OCI-LY7 (cell line): ENCODE measurements at regions not wholly inside any gene's neighbourhood (a gene's known extent, or its start where the extent isn't known, plus 50 kb on each side); places are given as distances from the start of the nearest gene placed in this dataset.

Experiments used
- BruUV-seq: library from RNA; stranded (reverse); fragments of 400-500 nt; replicated peaks from 2 replicates; lab custom pipeline; 2021; lab: Mats Ljungman, UMichigan
- CTCF ChIA-PET: fragments of 300-600 bp; sonication (Branson Sonifier 250); formaldehyde crosslinking; loops from one replicate; lab custom pipeline; 2022; ENCODE audit warnings: antibody characterized with exemption; ENCODE audit not compliant: unreplicated experiment; lab: Charles Lee
- POLR2A ChIA-PET: fragments of 300-600 bp; sonication (Branson Sonifier 250); formaldehyde crosslinking; loops from one replicate; lab custom pipeline; 2022; ENCODE audit warnings: antibody characterized with exemption; lab: Charles Lee
- DNase-seq: peaks from one replicate; pipeline ENCODE4 v3.0.0-alpha.2; 2015; ENCODE audit warnings: low spot score
- H2AFZ ChIP-seq: fragments of 200-600 bp; sonication (generic), shearing (Covaris generic); 2 replicates; pipeline ENCODE4 v1.6.1; 2014; ENCODE audit warnings: mild to moderate bottlenecking, antibody characterized with exemption, low read length, moderate library complexity
- H3K27ac ChIP-seq: fragments of 200-600 bp; sonication (generic); 2 replicates; pipeline ENCODE4 v1.5.1; 2014; ENCODE audit warnings: mixed run types, low read depth, mild to moderate bottlenecking, moderate library complexity, low read length, inconsistent platforms; ENCODE audit not compliant: poor library complexity, severe bottlenecking
- H3K36me3 ChIP-seq: fragments of 200-600 bp; sonication (generic); 2 replicates; pipeline ENCODE4 v1.6.1; 2014; ENCODE audit warnings: mild to moderate bottlenecking, antibody characterized with exemption, low read length, moderate library complexity, mixed read lengths; ENCODE audit not compliant: insufficient read depth
- H3K4me1 ChIP-seq: fragments of 200-600 bp; sonication (generic); 2 replicates; pipeline ENCODE4 v1.5.1; 2014; ENCODE audit warnings: mild to moderate bottlenecking, low read length; ENCODE audit not compliant: insufficient read depth, poor library complexity, severe bottlenecking
- H3K4me2 ChIP-seq: fragments of 200-600 bp; sonication (generic); 2 replicates; pipeline ENCODE4 v1.6.1; 2014; ENCODE audit warnings: mild to moderate bottlenecking, low read length
- H3K4me3 ChIP-seq: fragments of 200-600 bp; sonication (generic); 2 replicates; pipeline ENCODE4 v1.5.1; 2014; ENCODE audit warnings: mild to moderate bottlenecking, low read depth, low read length; ENCODE audit not compliant: poor library complexity, severe bottlenecking
- H3K79me2 ChIP-seq: fragments of 200-600 bp; sonication (generic); 2 replicates; pipeline ENCODE4 v1.6.1; 2016; ENCODE audit warnings: low read depth, mild to moderate bottlenecking, low read length, moderate library complexity, mixed read lengths; ENCODE audit not compliant: insufficient read depth
- H3K9me2 ChIP-seq: fragments of 200-600 bp; sonication (generic); 2 replicates; pipeline ENCODE4 v1.6.1; 2016; ENCODE audit warnings: mild to moderate bottlenecking, low read length, mixed read lengths; ENCODE audit not compliant: insufficient read depth
- H3K9me3 ChIP-seq: fragments of 200-600 bp; sonication (generic); 2 replicates; pipeline ENCODE4 v1.6.1; 2014; ENCODE audit warnings: mild to moderate bottlenecking, mixed run types, low read length, mixed read lengths
- H4K20me1 ChIP-seq: fragments of 200-600 bp; sonication (generic); 2 replicates; pipeline ENCODE4 v1.6.1; 2014; ENCODE audit warnings: mild to moderate bottlenecking, antibody characterized with exemption, low read length, moderate library complexity, mixed read lengths; ENCODE audit not compliant: insufficient read depth
- EZH2phosphoT487 ChIP-seq: fragments of 200-600 bp; sonication (generic); IDR thresholded peaks from 2 replicates; pipeline ENCODE4 v1.6.1; 2018; ENCODE audit warnings: low read depth, borderline replicate concordance, mild to moderate bottlenecking, mixed run types, antibody characterized with exemption, low read length, moderate library complexity, mixed read lengths
- intact Hi-C: fragments of 100-400 bp; cut with micrococcal nuclease; formaldehyde crosslinking; loops from one replicate; pipeline ENCODE4 v1.10.0; 2022; ENCODE audit not compliant: unreplicated experiment
- TF ChIP-seq, protein P1 (sequence below): fragments of 200-600 bp; sonication (generic); conservative IDR thresholded peaks from 2 replicates; pipeline ENCODE4 v1.5.1; 2014; ENCODE audit warnings: mild to moderate bottlenecking, antibody characterized with exemption, low read length, moderate library complexity, mixed read lengths

DNA sequence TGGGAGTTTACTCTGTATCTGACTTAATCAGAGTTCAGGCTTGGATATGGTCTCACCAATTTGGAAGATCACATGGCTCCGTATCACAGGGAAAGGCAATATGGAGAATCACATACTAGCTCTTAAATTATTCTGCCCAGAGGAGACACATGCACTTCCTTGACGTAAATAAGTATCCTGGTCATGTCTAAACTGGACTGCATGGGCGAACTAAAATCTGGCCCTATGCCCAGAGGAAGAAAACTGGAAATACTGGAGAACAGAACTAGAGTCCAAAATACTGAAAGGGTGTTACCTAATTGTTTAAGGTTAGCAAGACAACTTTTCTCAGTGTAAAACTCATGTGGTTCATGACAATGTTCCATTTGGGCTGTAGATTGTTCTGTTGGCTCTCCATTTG is 832.3 kb downstream of the RAB28 start:
- Histone ChIP-seq H4K20me1 (no peaks in the 10 kb centered on the region), H2AFZ (no peak overlapping the region), H3K36me3 (no peaks in the 10 kb centered on the region), H3K4me2 (no peak overlapping the region), H3K9me3 (no peaks in the 10 kb centered on the region), H3K4me3 (no peak overlapping the region), H3K4me1 (no peaks in the 10 kb centered on the region), H3K27ac (no peak overlapping the region), H3K79me2 (no peaks in the 10 kb centered on the region), H3K9me2 (no peaks in the 10 kb centered on the region)
- DNase-seq = no peak
- no peak for TF ChIP-seq EZH2phosphoT487
- TF ChIP-seq, protein P1, sequence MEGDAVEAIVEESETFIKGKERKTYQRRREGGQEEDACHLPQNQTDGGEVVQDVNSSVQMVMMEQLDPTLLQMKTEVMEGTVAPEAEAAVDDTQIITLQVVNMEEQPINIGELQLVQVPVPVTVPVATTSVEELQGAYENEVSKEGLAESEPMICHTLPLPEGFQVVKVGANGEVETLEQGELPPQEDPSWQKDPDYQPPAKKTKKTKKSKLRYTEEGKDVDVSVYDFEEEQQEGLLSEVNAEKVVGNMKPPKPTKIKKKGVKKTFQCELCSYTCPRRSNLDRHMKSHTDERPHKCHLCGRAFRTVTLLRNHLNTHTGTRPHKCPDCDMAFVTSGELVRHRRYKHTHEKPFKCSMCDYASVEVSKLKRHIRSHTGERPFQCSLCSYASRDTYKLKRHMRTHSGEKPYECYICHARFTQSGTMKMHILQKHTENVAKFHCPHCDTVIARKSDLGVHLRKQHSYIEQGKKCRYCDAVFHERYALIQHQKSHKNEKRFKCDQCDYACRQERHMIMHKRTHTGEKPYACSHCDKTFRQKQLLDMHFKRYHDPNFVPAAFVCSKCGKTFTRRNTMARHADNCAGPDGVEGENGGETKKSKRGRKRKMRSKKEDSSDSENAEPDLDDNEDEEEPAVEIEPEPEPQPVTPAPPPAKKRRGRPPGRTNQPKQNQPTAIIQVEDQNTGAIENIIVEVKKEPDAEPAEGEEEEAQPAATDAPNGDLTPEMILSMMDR = no peak
- intact Hi-C loops = no loop called here
- BruUV-seq = no TSS peak
- CTCF ChIA-PET = no interaction called here
- POLR2A ChIA-PET = no interaction called here

DNA sequence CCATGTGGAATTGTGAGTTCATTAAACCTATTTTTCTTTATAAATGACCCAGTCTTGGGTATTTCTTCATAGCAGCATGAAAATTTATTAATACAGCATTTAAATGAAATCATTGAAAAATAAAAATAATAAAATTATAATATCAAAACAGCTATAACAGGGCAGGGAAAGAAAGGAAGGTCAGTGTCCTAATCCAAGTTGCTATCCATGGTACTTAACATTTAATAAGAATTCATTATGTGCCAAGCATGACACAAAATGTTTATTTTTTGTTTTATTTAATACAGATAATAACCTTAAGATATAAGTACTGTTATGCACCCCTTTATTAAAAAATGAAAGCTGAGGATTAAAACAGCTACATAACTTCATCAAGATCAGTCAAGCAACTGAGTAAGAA is 838.4 kb downstream of the RAB28 start:
- no peak overlapping the region for H3K4me2 ChIP-seq
- intact Hi-C loops = no loop called here
- no peaks in the 10 kb centered on the region for H3K9me3 ChIP-seq
- POLR2A ChIA-PET = interaction anchor here (0.6 kb wide), 1 partner anchor 1376 kb away, joined by 4 read pairs; no protein-coding TSS in a partner anchor
- no peak for TF ChIP-seq EZH2phosphoT487
- TF ChIP-seq, protein P1 = no peak
- H3K36me3 ChIP-seq = no peaks in the 10 kb centered on the region
- H3K4me1 ChIP-seq = no peaks in the 10 kb centered on the region
- no peak for DNase-seq
- no peaks in the 10 kb centered on the region for H4K20me1 ChIP-seq
- CTCF ChIA-PET = no interaction called here
- H3K79me2 ChIP-seq = no peaks in the 10 kb centered on the region
- H3K27ac ChIP-seq = no peak overlapping the region
- no peaks in the 10 kb centered on the region for H3K9me2 ChIP-seq
- H3K4me3 ChIP-seq = no peak overlapping the region
- H2AFZ ChIP-seq = no peak overlapping the region
- BruUV-seq = no TSS peak

DNA sequence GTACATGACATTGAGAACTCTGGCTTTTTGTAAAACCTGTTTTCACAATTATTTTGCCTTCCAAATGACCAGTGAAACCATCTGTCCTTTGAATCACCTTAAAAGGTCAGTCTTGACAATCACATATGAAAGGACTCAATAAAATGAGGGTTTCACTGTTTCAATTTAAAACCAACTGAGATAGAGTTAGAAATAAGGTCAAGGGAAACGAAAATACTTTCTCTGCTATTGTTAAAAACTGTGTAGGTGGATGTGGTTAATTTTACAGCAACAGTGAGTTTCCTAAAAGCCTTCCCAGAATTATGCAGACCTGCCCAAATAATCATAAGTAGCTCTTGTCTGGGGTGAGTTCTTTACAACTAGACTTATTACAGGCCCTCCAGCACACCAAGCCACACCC is 839.9 kb downstream of the RAB28 start:
- CTCF ChIA-PET = no interaction called here
- Histone ChIP-seq H4K20me1 (no peaks in the 10 kb centered on the region), H3K9me2 (no peaks in the 10 kb centered on the region), H3K4me3 (no peak overlapping the region), H3K27ac (no peak overlapping the region), H3K9me3 (no peaks in the 10 kb centered on the region), H3K79me2 (no peaks in the 10 kb centered on the region), H2AFZ (no peak overlapping the region), H3K4me1 (no peaks in the 10 kb centered on the region), H3K36me3 (no peaks in the 10 kb centered on the region), H3K4me2 (no peak overlapping the region)
- no peak for DNase-seq
- no TSS peak for BruUV-seq
- intact Hi-C loops = no loop called here
- TF ChIP-seq, protein P1 = no peak
- TF ChIP-seq EZH2phosphoT487 = no peak
- POLR2A ChIA-PET = no interaction called here
